Esophagus muscularis mucosa (tissue), 4 donors: ENCODE measurements at regions not wholly inside any gene's neighbourhood (a gene's known extent, or its start where the extent isn't known, plus 50 kb on each side); places are given as distances from the start of the nearest gene placed in this dataset.

Experiments
- CTCF ChIP-seq, 3 experiments: fragments of 200-600 bp in 2 of 3; fragments of 450-650 bp in 1 of 3; sonication (generic) in 2 of 3; IDR thresholded peaks; one replicate each; pipeline ENCODE4 v1.5.1; 2017 to 2019; ENCODE audit warnings: antibody characterized with exemption in 3 of 3, mild to moderate bottlenecking in 2 of 3, moderate library complexity in 1 of 3
- EP300 ChIP-seq: sonication (generic); formaldehyde crosslinking; IDR thresholded peaks from one replicate; pipeline ENCODE4 v1.6.1; 2017; ENCODE audit warnings: antibody characterized with exemption
- POLR2A ChIP-seq: fragments of 450-650 bp; IDR thresholded peaks from one replicate; pipeline ENCODE4 v1.6.1; 2017; ENCODE audit warnings: antibody characterized with exemption, moderate library complexity, mild to moderate bottlenecking, low read depth
- POLR2AphosphoS5 ChIP-seq, 2 donors: sonication (generic); formaldehyde crosslinking; IDR thresholded peaks; one replicate each; pipeline ENCODE4 v1.6.1; 2017; ENCODE audit warnings: antibody characterized with exemption in 2 of 2

- TF ChIP-seq CTCF (IDR thresholded peaks at IDR 0.05) = no peak
- TF ChIP-seq POLR2A = no peak
- TF ChIP-seq EP300 = no peak
- no peak for TF ChIP-seq POLR2AphosphoS5 (IDR thresholded peaks at IDR 0.05)
These were observed 265.4 kb downstream of the SKIDA1 start for GRCh38 chr10:21260066-21260465.
